Neural progenitor cell (in vitro differentiated cells): ENCODE measurements at regions not wholly inside any gene's neighbourhood (a gene's known extent, or its start where the extent isn't known, plus 50 kb on each side); places are given as distances from the start of the nearest gene placed in this dataset.

Experiments used
- DNase-seq: peaks from one replicate; pipeline ENCODE4 v3.0.0-alpha.2; 2016; ENCODE audit warnings: low spot score
- H2AFZ ChIP-seq: fragments of 200-600 bp; sonication (generic); replicated peaks from 2 replicates; pipeline ENCODE4 v1.6.1; 2016; ENCODE audit warnings: antibody characterized with exemption
- H3F3A ChIP-seq: fragments of 200-600 bp; sonication (generic); 2 replicates; pipeline ENCODE4 v1.6.1; 2016; ENCODE audit warnings: antibody characterized with exemption, low read depth
- H3K27ac ChIP-seq: fragments of 200-600 bp; sonication (generic); 2 replicates; pipeline ENCODE4 v1.5.1; 2016; ENCODE audit warnings: mild to moderate bottlenecking
- H3K27me3 ChIP-seq: fragments of 200-600 bp; sonication (generic); 2 replicates; pipeline ENCODE4 v1.6.1; 2016; ENCODE audit warnings: mild to moderate bottlenecking, moderate library complexity
- H3K36me3 ChIP-seq: fragments of 200-600 bp; sonication (generic); 2 replicates; pipeline ENCODE4 v1.5.1; 2016
- H3K4me1 ChIP-seq: fragments of 200-600 bp; sonication (generic); 2 replicates; pipeline ENCODE4 v1.6.1; 2016; ENCODE audit warnings: mixed run types
- H3K4me2 ChIP-seq: fragments of 200-600 bp; sonication (generic); 2 replicates; pipeline ENCODE4 v1.6.1; 2016
- H3K4me3 ChIP-seq: fragments of 200-600 bp; sonication (generic); 2 replicates; pipeline ENCODE4 v1.5.1; 2016
- H3K79me2 ChIP-seq: fragments of 200-600 bp; sonication (generic); 2 replicates; pipeline ENCODE4 v1.6.1; 2016; ENCODE audit warnings: low read depth
- H3K9ac ChIP-seq: fragments of 200-600 bp; sonication (generic); 2 replicates; pipeline ENCODE4 v1.6.1; 2016
- H3K9me3 ChIP-seq: fragments of 200-600 bp; sonication (generic); 2 replicates; pipeline ENCODE4 v1.5.1; 2016; ENCODE audit warnings: low read depth
- H4K20me1 ChIP-seq: fragments of 200-600 bp; sonication (generic); 2 replicates; pipeline ENCODE4 v1.6.1; 2016; ENCODE audit warnings: low read depth
- H3K27ac Mint-ChIP-seq: 3 replicates; pipeline ENCODE4 v1.8.0; 2021; ENCODE audit warnings: mixed read lengths
- H3K27me3 Mint-ChIP-seq: 2 replicates; pipeline ENCODE4 v1.8.0; 2022; ENCODE audit warnings: low read depth, mild to moderate bottlenecking, inconsistent platforms, moderate library complexity, mixed read lengths; ENCODE audit not compliant: insufficient read depth
- H3K36me3 Mint-ChIP-seq: 3 replicates; pipeline ENCODE4 v1.8.0; 2021; ENCODE audit warnings: mixed read lengths
- H3K4me1 Mint-ChIP-seq: 3 replicates; pipeline ENCODE4 v1.8.0; 2021; ENCODE audit warnings: mixed read lengths
- H3K4me3 Mint-ChIP-seq: 3 replicates; pipeline ENCODE4 v1.8.0; 2021; ENCODE audit warnings: mild to moderate bottlenecking, moderate library complexity, mixed read lengths
- H3K9me3 Mint-ChIP-seq: 3 replicates; pipeline ENCODE4 v1.8.0; 2020; ENCODE audit warnings: mixed read lengths
- EZH2 ChIP-seq: fragments of 200-600 bp; sonication (generic); IDR thresholded peaks from 2 replicates; pipeline ENCODE4 v1.6.1; 2017; ENCODE audit warnings: antibody characterized with exemption, mild to moderate bottlenecking, moderate library complexity
- EZH2phosphoT487 ChIP-seq: fragments of 200-600 bp; sonication (generic); IDR thresholded peaks from 2 replicates; pipeline ENCODE4 v1.6.1; 2017; ENCODE audit warnings: antibody characterized with exemption
- TF ChIP-seq, protein P1 (sequence below): fragments of 200-600 bp; sonication (generic); IDR thresholded peaks from 2 replicates; pipeline ENCODE4 v1.5.1; 2017; ENCODE audit warnings: antibody characterized with exemption, mild to moderate bottlenecking

DNA sequence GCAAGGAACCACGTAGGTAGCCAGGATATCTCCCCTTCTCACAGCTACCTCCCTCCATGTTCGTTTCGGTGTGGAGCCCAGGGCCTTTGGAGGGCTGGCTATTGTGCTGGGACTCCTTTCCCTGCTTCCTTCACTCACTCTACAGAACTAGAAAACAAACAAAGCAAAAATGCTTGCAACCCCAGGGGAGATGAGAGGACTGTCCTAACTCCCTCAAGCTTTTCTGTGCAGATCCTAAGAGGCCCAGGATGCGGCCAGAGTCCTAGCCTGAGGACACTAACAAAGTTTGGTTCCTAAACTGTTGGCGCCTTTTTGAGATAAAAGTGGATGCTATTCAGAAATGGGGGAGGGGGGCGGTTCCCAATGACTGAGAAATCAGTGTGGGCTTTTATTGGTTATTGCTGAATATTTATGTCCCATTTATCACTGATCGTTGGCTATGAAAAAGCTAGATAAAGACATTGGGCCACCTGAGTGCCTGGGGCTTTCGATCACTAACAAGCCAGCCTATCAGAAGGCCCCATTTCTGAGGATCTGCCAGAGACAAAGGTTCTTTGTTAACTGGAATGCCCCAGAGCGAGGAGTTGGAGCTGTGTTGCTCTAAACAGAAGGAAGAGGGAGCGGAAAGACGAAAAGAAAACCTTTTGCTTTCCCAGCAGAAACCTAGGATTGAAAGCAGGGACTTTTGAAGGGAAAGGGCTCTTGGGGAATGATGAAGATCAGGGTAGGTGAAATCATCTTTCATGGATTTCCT lies 95.2 kb upstream of the EGR2 start:
- peak; percentile 84 for DNase-seq
- peak overlapping the region; percentile 67 for H3K4me2 ChIP-seq
- peaks cover 16% of the 10 kb centered on the region for H3F3A ChIP-seq
- TF ChIP-seq EZH2 (no peak), EZH2phosphoT487 (no peak)
- TF ChIP-seq, protein P1, sequence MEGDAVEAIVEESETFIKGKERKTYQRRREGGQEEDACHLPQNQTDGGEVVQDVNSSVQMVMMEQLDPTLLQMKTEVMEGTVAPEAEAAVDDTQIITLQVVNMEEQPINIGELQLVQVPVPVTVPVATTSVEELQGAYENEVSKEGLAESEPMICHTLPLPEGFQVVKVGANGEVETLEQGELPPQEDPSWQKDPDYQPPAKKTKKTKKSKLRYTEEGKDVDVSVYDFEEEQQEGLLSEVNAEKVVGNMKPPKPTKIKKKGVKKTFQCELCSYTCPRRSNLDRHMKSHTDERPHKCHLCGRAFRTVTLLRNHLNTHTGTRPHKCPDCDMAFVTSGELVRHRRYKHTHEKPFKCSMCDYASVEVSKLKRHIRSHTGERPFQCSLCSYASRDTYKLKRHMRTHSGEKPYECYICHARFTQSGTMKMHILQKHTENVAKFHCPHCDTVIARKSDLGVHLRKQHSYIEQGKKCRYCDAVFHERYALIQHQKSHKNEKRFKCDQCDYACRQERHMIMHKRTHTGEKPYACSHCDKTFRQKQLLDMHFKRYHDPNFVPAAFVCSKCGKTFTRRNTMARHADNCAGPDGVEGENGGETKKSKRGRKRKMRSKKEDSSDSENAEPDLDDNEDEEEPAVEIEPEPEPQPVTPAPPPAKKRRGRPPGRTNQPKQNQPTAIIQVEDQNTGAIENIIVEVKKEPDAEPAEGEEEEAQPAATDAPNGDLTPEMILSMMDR: no peak
- no peaks in the 10 kb centered on the region for H3K27me3 ChIP-seq
- peak overlapping the region; percentile 92 for H3K27ac ChIP-seq
- H3K9ac ChIP-seq: no peak overlapping the region
- Mint-ChIP-seq H3K9me3 (no peaks in the 10 kb centered on the region), H3K36me3 (no peaks in the 10 kb centered on the region), H3K4me3 (no peak overlapping the region), H3K27ac (no peak overlapping the region), H3K27me3 (no peaks in the 10 kb centered on the region), H3K4me1 (peaks cover 6% of the 10 kb centered on the region)
- no peaks in the 10 kb centered on the region for H3K9me3 ChIP-seq
- no peaks in the 10 kb centered on the region for H4K20me1 ChIP-seq
- H3K4me3 ChIP-seq: peak overlapping the region; percentile 19
- no peaks in the 10 kb centered on the region for H3K79me2 ChIP-seq
- H3K36me3 ChIP-seq: no peaks in the 10 kb centered on the region
- peaks cover 19% of the 10 kb centered on the region for H3K4me1 ChIP-seq
- H2AFZ ChIP-seq: peak overlapping the region; percentile 98

DNA sequence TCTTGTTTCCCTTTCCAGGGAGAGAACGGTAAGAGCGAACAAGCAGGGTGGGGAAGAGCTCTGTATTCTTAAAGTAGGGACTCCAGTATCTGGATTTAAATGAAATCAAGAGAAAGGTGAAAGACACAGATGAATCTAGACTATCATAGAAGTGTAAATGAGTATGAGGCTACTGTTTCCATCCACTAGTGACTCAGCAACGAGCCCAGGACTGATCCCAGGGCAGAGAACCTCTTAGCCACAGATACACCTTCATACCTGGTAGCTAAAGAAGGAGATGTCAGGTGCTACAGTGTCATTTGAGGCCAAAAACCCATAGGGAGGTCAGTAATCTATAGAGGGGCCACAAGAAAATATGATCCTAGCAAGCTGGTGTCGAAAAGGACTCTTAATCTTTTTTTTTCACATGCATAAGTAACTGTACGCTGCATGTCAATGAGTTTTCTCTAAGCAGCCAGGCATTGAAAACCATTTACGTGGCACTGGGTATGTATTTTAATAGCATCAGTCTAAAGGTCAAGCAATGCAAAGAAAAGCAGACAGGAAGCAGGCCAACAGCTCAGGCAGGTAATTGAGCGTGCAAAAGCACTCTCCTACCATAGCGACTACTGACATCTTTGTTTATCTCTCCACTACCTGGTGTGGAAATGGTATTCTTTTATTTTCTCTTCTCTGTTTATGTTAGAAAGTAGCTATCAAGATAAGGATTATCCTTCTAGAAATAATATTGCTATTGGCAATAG lies 91.5 kb upstream of the EGR2 start:
- Histone ChIP-seq H3K4me3 (no peak overlapping the region), H3K4me2 (no peak overlapping the region), H4K20me1 (no peaks in the 10 kb centered on the region), H3K9ac (no peak overlapping the region), H3K79me2 (no peaks in the 10 kb centered on the region), H3K36me3 (no peaks in the 10 kb centered on the region), H3K9me3 (no peaks in the 10 kb centered on the region), H3F3A (peaks cover 16% of the 10 kb centered on the region), H3K4me1 (peaks cover 19% of the 10 kb centered on the region), H2AFZ (no peak overlapping the region), H3K27me3 (no peaks in the 10 kb centered on the region), H3K27ac (no peak overlapping the region)
- Mint-ChIP-seq H3K4me1 (peaks cover 6% of the 10 kb centered on the region), H3K27ac (no peak overlapping the region), H3K36me3 (no peaks in the 10 kb centered on the region), H3K4me3 (no peak overlapping the region), H3K9me3 (no peaks in the 10 kb centered on the region), H3K27me3 (no peaks in the 10 kb centered on the region)
- no peak for TF ChIP-seq EZH2
- TF ChIP-seq EZH2phosphoT487: no peak
- TF ChIP-seq, protein P1: no peak
- DNase-seq: no peak

DNA sequence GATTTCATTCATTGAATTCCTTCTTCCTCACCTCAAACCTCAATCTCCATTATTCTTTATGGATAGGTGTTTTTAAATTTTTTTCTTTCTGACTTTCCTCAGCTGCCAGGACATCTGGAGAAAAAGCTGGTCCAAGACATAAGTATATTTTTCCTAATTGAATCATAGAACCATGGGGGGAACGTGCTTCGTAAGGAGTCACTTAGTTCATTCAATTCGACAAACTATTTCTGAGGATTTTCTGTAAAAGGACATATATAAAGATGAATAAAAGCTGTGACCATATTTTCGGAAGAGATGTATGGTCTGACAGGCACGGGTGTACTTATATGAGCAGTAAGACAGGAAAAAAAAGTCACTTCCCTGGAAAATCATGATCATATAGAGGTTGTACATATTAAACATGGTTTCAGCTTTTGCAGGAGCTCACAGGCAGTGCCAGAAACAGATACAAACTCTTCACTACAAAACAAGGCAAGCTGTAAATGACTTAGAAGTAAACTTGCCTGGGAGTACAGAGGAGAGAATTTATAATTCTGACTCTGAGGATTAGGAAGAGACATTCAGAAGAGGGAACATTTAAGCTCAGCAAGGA lies 88.2 kb upstream of the EGR2 start:
- H3K9me3 ChIP-seq: no peaks in the 10 kb centered on the region
- no peak overlapping the region for H3K4me3 Mint-ChIP-seq
- H4K20me1 ChIP-seq: no peaks in the 10 kb centered on the region
- H3K9ac ChIP-seq: no peak overlapping the region
- TF ChIP-seq, protein P1: no peak
- no peak overlapping the region for H3K4me3 ChIP-seq
- no peaks in the 10 kb centered on the region for H3K27me3 ChIP-seq
- H3K4me1 Mint-ChIP-seq: no peaks in the 10 kb centered on the region
- no peak overlapping the region for H3K27ac ChIP-seq
- no peaks in the 10 kb centered on the region for H3K36me3 Mint-ChIP-seq
- H2AFZ ChIP-seq: peak overlapping the region; percentile 5
- H3K4me2 ChIP-seq: no peak overlapping the region
- no peaks in the 10 kb centered on the region for H3K79me2 ChIP-seq
- peaks cover 4% of the 10 kb centered on the region for H3K27me3 Mint-ChIP-seq
- H3K4me1 ChIP-seq: no peaks in the 10 kb centered on the region
- no peaks in the 10 kb centered on the region for H3K36me3 ChIP-seq
- H3F3A ChIP-seq: no peaks in the 10 kb centered on the region
- no peak overlapping the region for H3K27ac Mint-ChIP-seq
- DNase-seq: no peak
- H3K9me3 Mint-ChIP-seq: no peaks in the 10 kb centered on the region
